ENCODE measurements at regions not wholly inside any gene's neighbourhood (a gene's known extent, or its start where the extent isn't known, plus 50 kb on each side); places are given as distances from the start of the nearest gene placed in this dataset.

DNA sequence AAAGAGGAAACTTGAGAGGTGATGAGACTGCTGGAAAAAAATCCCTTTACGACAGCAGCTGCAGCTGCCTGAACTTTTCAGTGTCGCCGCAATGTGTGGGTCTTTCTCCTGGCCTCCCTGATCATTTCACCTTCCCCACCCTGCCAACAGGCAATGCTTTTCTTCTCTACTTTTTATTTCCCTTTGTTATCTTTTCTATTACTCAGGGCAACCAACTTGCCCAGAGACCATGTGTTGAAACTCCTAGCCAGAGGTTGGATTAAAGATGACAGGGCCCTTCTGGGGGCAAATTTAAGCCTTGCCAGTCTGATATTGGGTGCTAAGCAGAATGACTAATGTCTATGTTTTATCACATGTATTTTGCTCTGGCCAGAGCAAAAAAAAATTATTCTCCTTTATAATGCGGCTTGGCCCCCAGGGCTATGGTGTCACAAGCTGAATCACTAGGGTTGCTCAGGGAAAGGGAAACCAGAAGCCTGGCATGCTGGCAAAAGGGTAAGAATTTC lies 51.5 kb upstream of the CFAP20DC start:
- peak in 3 of 58 donors; percentile 7 to 48 (median 11) for DNase-seq

Data from anterior cingulate cortex (tissue), 58 donors.